DOHH2 (cell line): ENCODE measurements at regions not wholly inside any gene's neighbourhood (a gene's known extent, or its start where the extent isn't known, plus 50 kb on each side); places are given as distances from the start of the nearest gene placed in this dataset.

Experiments used
- H3F3A ChIP-seq: fragments of 200-600 bp; sonication (generic), shearing (Covaris generic); 2 replicates; pipeline ENCODE4 v1.6.0; 2016; ENCODE audit warnings: antibody characterized with exemption, mild to moderate bottlenecking; ENCODE audit not compliant: control insufficient read depth, insufficient read depth
- H3K27ac ChIP-seq: fragments of 200-600 bp; sonication (generic); 2 replicates; pipeline ENCODE4 v1.5.1; 2014; ENCODE audit warnings: low read depth, mild to moderate bottlenecking, low read length, moderate library complexity
- H3K27me3 ChIP-seq: fragments of 200-600 bp; sonication (generic); 2 replicates; pipeline ENCODE4 v1.6.1; 2014; ENCODE audit warnings: mild to moderate bottlenecking, low read length, mixed read lengths; ENCODE audit not compliant: control insufficient read depth
- H3K36me3 ChIP-seq: fragments of 200-600 bp; sonication (generic); 2 replicates; pipeline ENCODE4 v1.6.1; 2014; ENCODE audit warnings: mild to moderate bottlenecking, low read length, moderate library complexity, mixed read lengths; ENCODE audit not compliant: control insufficient read depth
- H3K4me1 ChIP-seq: fragments of 200-600 bp; sonication (generic); 2 replicates; pipeline ENCODE4 v1.6.1; 2014; ENCODE audit warnings: mild to moderate bottlenecking, low read length, mixed read lengths; ENCODE audit not compliant: control insufficient read depth
- H3K4me2 ChIP-seq: fragments of 200-600 bp; sonication (generic); 2 replicates; pipeline ENCODE4 v1.6.0; 2014; ENCODE audit warnings: mild to moderate bottlenecking, low read length, moderate library complexity
- H3K4me3 ChIP-seq: fragments of 200-600 bp; sonication (generic); 2 replicates; pipeline ENCODE4 v1.5.1; 2014; ENCODE audit warnings: mild to moderate bottlenecking, low read length, mixed read lengths
- H3K79me2 ChIP-seq: fragments of 200-600 bp; sonication (generic); 2 replicates; pipeline ENCODE4 v1.6.1; 2014; ENCODE audit warnings: mild to moderate bottlenecking, low read length, mixed read lengths; ENCODE audit not compliant: control insufficient read depth
- H3K9me2 ChIP-seq: fragments of 200-600 bp; sonication (generic); replicated peaks from 2 replicates; pipeline ENCODE4 v1.6.1; 2014; ENCODE audit warnings: mild to moderate bottlenecking, low read length, mixed read lengths; ENCODE audit not compliant: control insufficient read depth
- H3K9me3 ChIP-seq: fragments of 200-600 bp; sonication (generic); 2 replicates; pipeline ENCODE4 v1.6.1; 2014; ENCODE audit warnings: antibody characterized with exemption, low read length, mixed read lengths; ENCODE audit not compliant: control insufficient read depth, insufficient read depth
- H4K20me1 ChIP-seq: fragments of 200-600 bp; sonication (generic); 2 replicates; pipeline ENCODE4 v1.6.0; 2014; ENCODE audit warnings: low read depth, mild to moderate bottlenecking, antibody characterized with exemption, low read length, moderate library complexity; ENCODE audit not compliant: control insufficient read depth, insufficient read depth
- CTCF ChIP-seq: fragments of 200-600 bp; sonication (generic); IDR thresholded peaks from one replicate; pipeline ENCODE4 v1.5.1; 2014; ENCODE audit warnings: antibody characterized with exemption, mild to moderate bottlenecking, low read depth, low read length; ENCODE audit not compliant: poor library complexity, severe bottlenecking
- EZH2phosphoT487 ChIP-seq: fragments of 200-600 bp; sonication (generic); IDR thresholded peaks from 2 replicates; pipeline ENCODE4 v1.6.1; 2017; ENCODE audit warnings: borderline replicate concordance, mild to moderate bottlenecking, antibody characterized with exemption, low read length, moderate library complexity, mixed read lengths

GRCh38 chr20:60115451-60115850 lies 157.2 kb downstream of the CDH26 start:
- TF ChIP-seq CTCF (no peak), EZH2phosphoT487 (no peak)
- Histone ChIP-seq H3K27ac (no peak overlapping the region), H3K4me3 (no peak overlapping the region), H3K9me2 (no peaks in the 10 kb centered on the region), H3K4me1 (no peaks in the 10 kb centered on the region), H4K20me1 (no peaks in the 10 kb centered on the region), H3K27me3 (no peaks in the 10 kb centered on the region), H3K36me3 (no peaks in the 10 kb centered on the region), H3K79me2 (no peaks in the 10 kb centered on the region), H3F3A (no peaks in the 10 kb centered on the region), H3K4me2 (no peak overlapping the region), H3K9me3 (no peaks in the 10 kb centered on the region)

DNA sequence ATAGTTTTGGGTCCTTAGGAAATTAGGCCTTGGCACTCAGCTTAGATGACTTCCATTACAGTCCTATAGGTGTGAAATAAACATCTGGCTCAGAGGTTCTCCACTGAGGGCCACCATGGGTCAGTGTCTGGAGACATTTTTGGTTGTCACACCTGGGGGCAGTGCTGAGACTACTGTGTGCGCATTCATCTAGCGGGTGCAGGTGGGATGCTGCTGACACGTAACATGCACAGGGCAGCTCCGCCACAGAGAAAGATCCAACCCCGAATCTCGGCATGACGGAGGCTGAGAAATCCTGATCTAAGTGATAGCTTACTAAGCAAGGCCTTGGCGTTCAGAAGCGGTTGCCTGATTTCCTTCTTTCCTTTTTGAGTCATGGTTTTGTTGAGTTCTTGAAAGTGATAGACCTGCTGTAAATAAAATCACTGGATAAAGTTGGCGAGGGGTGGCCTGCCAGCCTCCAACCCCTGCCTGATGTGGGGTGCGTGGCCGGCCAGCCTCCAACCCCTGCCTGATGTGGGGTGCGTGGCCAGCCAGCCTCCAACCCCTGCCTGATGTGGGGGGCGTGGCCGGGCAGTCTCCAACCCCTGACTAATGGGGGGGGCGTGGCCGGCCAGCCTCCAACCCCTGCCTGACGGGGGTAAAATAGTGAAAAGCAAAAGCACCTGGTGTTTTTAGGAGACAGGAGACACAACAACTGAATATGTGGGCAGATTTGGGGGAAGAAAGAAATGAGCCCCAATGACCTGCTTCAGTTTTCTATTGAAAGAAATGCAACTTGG lies 158.1 kb downstream of the CDH26 start:
- TF ChIP-seq CTCF, result no peak
- TF ChIP-seq EZH2phosphoT487, result no peak
- no peaks in the 10 kb centered on the region for H3K9me2 ChIP-seq
- no peak overlapping the region for H3K27ac ChIP-seq
- H3F3A ChIP-seq, result no peaks in the 10 kb centered on the region
- no peak overlapping the region for H3K4me3 ChIP-seq
- H3K27me3 ChIP-seq, result no peaks in the 10 kb centered on the region
- H4K20me1 ChIP-seq, result no peaks in the 10 kb centered on the region
- no peaks in the 10 kb centered on the region for H3K9me3 ChIP-seq
- no peak overlapping the region for H3K4me2 ChIP-seq
- no peaks in the 10 kb centered on the region for H3K36me3 ChIP-seq
- H3K79me2 ChIP-seq, result no peaks in the 10 kb centered on the region
- H3K4me1 ChIP-seq, result no peaks in the 10 kb centered on the region

- H4K20me1 ChIP-seq, result no peaks in the 10 kb centered on the region
- no peaks in the 10 kb centered on the region for H3K4me1 ChIP-seq
- no peak overlapping the region for H3K4me3 ChIP-seq
- no peaks in the 10 kb centered on the region for H3K9me3 ChIP-seq
- no peak overlapping the region for H3K27ac ChIP-seq
- H3F3A ChIP-seq, result no peaks in the 10 kb centered on the region
- H3K4me2 ChIP-seq, result no peak overlapping the region
- H3K36me3 ChIP-seq, result no peaks in the 10 kb centered on the region
- TF ChIP-seq EZH2phosphoT487 (no peak), CTCF (no peak)
- no peaks in the 10 kb centered on the region for H3K9me2 ChIP-seq
- no peaks in the 10 kb centered on the region for H3K79me2 ChIP-seq
- H3K27me3 ChIP-seq, result no peaks in the 10 kb centered on the region
Observed at GRCh38 chr20:60117065-60117464, 158.8 kb downstream of the CDH26 start.
